ENCODE measurements at regions not wholly inside any gene's neighbourhood (a gene's known extent, or its start where the extent isn't known, plus 50 kb on each side); places are given as distances from the start of the nearest gene placed in this dataset.

DNA sequence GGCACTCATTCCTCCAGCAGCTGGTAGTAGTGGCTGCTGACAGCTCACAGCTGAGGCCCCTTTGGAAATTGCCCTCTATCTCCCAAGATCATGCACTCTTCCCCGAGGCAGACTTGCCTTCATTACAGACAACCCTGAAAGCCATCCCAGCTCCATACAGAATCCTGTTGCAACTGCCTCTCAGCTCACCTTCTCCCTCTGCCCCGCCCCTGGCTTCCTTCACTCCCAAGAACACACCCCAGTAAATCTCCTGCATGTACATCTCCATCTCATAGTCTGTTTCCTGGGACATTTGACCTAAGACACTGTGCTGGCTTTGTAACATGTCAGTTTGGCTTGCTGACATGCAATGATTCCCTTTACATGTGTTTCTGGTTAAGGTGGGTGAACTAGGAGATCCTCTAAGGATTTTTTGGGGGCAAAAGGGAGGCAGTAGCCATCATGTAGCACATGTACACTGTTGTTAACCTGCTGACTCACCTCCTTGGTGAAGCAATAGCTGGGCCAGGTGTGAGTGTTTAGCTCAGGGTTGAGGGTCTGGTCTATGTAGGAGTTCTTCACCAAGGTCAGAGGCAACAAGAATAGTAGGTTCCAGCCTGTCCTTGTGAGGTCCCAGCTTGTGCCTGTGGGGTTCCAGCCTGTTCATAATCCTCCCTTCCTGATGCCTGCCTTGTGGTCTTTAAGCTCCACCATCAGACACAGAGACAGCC is 179.6 kb downstream of the CSNK2A3 start:
- DNase-seq, result no peak
- no peak for ATAC-seq

DNA sequence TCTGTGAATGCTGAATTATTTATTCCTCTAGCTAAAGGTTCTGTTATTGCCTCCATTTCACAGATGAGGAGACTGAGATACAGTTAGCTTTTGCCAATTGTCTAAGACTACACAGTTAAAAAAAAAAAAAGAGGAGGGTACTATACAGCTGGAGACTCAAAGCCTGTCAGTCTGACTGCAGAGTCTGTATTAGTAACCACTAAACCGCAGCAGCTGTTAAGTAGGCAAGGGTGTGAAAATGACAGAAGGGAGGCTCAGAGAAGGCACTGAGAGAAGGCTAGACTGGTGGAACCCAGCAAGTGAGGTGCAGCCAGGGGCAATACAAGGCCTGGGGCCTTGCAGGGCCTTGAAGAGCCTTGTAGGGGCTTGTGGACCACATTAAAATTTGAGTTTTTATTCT is 181.2 kb downstream of the CSNK2A3 start:
- ATAC-seq (peak; percentile 72), DNase-seq (no peak)

DNA sequence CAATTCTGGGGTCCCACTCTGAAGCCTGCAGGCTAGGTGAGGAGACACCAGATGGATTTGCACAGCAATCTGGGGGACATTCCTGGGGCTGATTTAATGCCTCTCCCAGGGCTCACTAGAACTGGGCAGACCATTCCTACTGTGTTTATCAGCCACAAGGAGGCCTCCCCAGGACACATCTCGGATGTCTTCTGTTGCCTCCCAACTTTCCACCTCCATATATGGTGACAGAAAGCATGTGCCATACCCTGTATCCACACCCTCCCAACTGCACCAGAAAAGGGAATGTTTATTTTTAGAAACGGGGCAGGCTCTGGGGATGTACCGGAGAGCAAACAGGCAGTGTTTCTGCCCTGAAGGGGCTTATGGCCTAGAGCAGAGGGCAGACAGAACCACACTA is 181.8 kb downstream of the CSNK2A3 start:
- ATAC-seq (no peak), DNase-seq (no peak)

DNA sequence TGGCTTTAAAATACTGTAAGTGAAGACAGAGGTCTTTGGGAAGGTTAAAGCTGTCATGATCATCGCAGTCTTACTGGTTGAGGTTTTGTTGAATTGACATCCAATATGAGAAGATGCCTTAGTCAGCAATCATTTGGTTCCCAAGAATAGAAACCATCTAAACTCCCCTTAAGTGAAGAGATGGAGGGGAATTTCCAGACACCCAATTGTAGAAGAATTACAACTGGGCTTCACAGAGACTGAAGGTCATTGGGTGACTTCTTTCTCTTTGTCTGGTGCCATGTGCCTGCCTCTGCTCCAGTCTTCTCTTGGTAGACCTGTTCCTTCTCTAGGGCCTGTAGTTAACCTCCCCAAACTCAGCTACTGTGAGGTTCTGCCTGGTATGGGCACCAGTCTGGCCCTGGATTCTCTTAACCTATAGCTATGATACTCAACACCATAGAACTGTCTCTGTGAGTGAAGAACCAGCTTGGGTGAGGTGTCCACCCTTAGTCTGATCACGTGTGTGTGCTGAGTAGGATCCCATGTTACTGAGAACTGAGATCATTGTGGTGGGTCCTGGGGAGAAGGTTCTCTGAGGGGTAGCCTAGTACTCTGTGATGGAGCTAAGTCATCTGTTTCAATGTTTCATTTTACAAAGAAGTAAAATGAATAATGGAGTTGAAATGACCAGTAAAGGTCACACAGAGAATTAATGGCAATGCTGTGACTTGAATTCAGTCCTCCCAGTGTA is 182.5 kb downstream of the CSNK2A3 start:
- DNase-seq (no peak), ATAC-seq (peak; percentile 17)

DNA sequence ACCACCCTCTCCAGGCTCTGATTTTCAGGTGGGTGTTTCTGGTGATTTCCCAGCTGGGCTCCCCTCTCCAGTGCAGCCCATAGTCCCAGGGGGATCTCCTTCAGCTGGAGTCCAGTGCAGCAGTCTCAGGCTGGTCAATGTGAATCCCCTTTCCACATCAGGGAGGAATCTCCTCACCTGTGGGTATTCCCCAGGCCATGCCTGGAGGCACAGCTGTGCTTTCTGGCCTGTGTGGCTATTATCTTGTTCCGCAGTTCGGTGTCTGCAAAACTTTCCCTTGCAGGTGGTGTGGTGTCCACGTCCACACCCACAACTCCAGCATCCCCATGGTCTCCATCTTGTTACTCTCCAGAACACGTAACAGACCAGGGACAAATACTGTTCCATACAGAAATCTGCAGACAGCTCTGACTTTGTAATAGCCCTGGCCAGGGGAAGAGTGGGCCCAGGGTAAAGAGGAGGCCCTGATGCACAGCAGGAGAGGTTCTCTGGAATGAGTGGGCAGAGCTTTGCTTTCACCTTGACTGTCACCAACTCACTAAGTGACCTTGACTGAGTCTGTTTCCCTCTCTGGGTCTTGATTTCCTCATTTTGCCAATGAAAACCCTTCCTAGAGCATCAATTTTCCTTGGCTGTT is 183.2 kb downstream of the CSNK2A3 start:
- no peak for DNase-seq
- ATAC-seq, result peak; percentile 15

DNA sequence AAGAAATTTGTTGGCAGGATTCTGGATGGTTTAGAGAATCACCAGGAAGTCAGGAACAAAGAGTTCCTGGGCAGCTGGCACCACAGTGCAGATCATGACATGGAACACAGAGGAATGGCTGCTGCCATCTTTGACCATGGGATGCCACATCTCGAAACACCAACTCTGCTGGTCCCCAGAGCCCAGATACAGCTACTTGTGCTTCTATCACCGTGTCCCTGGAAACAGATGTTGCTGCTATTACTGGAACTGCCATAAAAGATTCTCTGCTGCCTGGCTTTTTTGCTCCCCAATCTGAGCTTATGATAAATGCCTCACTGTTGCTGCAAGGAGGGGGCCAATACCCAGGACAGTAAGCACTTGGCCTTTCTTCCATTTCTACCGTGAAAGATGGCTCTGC is 185.2 kb downstream of the CSNK2A3 start:
- DNase-seq (no peak), ATAC-seq (no peak)

DNA sequence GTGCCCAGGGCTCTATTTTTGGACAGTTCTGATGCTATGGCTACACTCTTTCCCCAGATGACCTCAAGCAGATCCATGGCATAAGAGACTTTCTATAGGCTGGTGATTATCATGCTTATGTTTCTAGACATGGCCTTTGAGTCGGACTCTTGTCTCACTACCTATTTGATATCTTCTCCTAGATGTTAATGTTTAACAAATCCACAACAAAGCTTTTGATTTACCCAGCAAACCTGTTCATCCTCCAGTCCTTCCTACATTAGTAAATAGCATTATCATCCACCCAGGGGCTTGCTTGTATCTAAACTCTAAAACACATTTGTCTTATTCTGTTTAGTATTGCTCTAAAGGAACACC is 188.7 kb downstream of the CSNK2A3 start:
- no peak for ATAC-seq
- no peak for DNase-seq

DNA sequence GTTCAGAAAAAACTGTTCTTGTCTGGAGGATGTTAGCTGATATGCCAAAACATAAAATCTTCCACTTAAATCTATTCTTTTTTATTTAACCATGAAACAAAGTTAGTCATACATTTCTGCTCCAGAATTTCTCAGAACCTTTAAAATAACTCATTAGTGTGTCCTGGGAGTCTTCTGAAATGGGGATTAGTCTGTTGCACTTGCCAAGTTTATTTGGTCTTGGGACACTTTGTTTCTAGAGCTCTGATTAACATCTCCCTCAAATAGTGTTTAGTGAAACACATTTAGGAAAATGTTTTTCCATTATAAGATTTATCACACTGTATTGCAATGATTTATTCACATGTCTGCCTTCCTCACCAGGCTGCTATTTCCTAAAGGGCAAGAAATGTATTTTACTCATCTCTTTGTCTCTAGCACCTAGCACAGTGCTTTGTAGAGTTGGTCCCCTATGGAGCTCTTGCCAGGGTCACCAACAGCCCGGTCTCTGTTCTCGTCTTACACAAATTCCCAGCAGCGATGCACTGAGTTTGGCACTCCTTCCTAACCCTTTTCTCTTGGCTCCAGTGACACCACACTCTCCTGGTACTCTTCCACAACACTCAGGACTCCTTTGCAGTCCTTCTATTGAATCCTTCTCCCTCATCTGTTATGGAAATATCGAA is 189.2 kb downstream of the CSNK2A3 start:
- no peak for DNase-seq
- ATAC-seq, result no peak

DNA sequence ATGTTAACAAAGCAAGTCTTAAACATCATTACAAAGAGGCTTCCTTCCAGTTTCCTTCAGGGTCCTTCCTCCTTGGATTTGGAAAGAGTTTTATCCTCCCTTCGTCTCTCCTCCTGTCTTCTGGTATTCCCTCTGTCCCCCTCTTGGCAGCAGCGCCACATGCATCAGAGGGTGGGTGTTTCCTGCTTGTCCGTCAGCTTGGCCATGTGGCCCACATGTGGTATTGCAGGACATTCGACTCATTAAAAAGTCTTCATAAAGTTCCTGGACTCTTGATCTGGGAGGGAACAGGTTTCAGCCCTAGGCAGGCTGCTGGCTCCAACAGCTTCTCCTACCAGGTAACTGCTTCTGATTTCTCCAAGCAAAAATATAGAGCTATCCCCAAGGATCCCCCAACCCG is 189.8 kb downstream of the CSNK2A3 start:
- DNase-seq, result no peak

DNA sequence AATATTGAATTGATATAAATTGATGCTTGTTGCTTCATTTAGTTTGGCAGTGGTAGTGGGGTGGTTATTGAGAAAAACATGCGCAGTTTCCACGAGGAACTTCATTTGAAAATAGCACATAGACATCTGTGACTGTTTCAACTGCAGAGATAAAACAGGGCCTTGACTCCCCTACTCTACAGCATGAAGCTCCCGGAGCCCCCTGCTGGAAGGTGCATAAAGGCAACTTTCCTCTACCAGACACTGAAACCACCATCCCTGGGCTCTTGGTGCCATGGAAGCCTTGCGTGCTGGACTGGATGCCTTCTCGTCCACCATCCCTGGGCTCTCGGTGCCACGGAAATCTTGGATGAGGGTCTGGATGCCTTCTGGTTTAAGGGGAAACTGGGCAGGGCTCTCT is 195.9 kb downstream of the CSNK2A3 start:
- ATAC-seq, result peak; percentile 52
- peak; percentile 39 for DNase-seq

More for the DNA sequence above, 189.8 kb downstream of the CSNK2A3 start:
- no peak for ATAC-seq

DNA sequence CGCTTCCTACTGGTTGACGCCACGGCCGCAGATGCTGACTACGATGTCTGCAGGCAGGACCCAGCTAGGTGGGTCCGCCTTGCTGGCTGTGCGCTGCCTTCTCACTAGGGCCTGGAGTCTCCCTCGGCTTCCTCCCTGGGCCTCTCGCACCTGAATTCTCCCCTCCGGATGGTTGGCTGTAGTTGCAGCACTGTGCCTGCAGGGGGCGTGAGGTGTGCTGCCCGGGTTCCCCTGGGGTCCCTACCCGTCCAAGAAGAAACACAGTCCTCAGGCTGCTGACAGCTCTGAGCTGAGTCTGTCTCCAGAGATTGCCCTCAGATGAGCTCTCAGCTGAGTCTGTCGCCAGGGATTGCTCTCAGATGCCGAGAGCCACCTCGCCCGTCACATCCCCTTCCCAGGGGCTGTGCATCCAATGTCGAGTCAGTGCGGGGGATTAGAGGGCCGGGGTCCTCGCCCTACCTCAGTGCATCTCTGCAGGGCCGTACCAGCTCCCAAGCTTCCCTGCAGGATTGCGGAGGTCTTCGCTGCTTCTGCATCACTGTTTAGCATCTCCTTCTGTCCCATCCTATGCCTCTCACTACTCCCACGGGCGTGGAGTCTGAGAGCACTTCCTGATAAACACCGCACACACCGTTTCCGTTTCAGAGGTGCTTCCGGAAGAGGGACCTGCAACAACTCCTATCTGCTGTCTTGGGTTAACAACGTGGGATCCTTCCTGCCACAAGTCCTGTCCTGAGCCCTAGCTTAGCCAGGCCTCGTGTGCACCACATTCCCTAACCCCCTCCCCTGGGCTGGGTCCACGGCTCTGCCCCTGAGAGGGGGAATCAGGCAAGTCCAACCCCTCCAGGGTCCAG is 196.9 kb downstream of the CSNK2A3 start:
- DNase-seq (peak; percentile 55), ATAC-seq (peak; percentile 48)

DNA sequence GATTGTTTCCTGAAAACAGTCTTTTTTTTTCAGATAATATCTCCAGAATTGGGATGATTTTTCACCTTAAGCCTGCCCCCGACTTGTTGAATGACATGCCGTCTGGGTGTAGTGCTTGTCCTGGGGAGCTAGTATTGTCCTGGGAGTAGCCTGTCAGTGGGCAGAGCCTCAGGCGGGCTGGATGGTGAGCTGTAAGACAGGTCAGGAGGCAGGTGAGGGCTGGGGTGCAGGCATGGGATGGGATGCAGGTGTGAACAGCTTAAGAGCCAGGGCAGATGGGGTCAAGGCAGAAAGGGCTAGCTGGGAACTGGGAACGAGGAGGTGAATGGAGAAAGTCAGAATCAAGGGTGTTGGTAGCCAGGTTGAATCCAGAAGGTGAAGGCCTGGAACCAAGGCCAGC is 200.2 kb downstream of the CSNK2A3 start:
- DNase-seq, result no peak
- no peak for ATAC-seq

DNA sequence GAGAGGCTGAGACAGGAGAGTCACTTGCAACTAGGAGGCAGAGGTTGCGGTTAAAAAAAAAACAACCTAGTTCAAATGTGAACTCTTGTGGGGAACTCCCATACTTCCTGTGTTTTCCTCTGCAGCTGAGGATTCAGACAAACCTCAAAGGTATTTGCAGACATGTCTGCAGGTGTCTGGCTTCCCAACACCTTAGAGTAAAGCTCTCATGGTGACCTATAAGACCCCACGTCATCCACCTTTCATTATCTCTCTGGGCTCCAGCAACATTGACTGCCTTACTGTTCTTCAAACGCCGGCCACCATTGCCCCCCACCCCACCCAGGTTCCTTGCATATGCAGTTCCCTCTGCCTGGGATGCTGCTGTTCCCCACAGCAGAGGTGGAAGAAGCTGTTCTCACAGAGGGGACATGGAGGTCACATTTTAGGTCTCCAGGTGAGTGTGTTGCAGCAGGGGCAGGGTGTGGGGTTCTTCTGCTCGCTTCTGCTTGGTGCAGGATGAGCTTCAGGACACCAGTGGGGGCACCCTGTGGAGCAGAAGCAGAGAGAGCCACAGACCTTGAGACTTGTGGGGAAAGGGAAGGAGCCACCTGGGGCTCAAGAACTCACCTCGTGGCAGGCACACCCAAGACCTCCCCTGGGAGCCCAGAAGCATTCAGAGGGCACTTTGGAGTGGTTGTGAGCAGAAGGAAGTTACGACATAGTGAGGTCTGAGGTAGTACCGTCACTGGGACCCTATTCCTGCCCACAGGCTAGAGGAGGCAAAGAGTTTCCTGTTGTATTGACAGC is 203.2 kb downstream of the CSNK2A3 start:
- ATAC-seq, result peak; percentile 38
- no peak for DNase-seq

DNA sequence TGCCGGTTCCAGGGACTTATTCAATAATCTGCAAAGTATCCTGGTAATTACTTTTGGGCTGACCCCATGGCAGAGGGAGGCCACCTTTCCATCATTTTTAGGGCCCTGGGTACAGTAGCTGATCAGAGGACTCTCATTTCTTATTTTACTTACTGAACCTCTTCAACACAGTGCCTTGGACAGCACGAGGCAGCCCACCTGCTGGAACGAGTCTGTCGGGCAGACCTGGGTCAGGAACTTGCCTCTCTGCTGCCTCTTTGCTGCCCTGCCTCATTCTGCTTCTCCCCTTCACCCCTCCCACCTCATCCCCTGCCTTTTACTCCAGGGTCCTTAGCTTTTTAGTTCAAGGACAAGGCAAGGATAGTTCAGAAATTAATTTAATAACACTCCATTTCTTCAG is 204.5 kb downstream of the CSNK2A3 start:
- DNase-seq (no peak), ATAC-seq (no peak)

DNA sequence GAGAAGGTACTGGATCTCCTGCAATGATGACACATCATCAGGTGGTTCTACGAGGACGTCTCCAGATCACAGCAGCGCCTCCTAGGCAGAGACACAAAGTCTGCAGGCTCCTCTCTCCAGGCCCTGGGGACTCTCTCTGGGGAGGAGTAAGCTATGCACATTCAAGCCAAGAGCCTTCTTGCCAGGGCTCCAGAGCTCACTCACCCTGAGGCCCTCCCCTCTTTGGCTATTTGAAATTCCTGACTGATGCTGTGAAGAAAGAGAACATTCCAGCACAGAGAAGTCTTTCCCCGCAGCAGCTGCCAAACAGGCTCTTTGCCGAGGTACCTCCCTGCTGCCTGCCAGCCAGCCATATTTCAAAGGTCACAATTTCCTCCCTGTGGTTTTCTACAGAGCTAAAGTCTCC is 204.9 kb downstream of the CSNK2A3 start:
- peak; percentile 55 for ATAC-seq
- DNase-seq, result no peak

DNA sequence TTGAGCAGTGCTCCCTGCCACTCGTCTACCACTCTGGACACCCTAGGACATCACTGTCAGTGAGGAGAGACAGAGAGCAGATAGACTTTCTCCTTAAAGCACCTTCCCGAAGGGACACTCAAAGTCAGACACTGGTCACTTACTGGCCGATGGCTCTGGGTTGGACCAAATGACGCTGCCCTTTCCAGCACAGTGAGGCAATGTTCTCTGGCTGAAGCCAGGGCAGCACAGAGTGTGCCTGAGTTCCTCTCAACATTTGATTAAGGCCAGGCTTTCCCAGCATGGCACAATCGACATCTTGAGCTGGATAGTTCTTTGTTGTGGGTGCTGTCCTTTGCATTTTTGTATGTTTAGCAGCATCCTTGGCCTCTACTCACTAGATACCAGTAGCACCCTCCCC is 206.2 kb downstream of the CSNK2A3 start:
- DNase-seq (no peak), ATAC-seq (no peak)

DNA sequence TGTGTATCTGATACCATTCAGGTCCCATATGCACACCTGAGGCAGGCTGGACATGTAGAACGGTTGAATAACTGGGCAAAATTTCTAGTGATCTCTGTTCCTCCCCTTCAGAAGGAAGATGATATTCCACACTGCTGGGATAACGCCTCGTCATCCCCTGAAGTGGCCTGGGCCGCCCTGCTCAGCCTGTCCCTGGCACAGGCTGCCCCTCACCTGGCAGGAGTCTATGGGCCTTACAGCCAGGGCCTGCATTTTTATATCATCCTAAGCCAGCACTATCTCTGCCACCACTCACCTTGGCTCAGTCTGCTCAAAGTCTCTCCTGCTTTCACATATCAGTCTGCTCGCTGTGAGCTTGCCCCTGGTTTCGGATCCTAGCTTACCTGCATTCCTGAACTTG is 209.2 kb downstream of the CSNK2A3 start:
- ATAC-seq, result no peak
- DNase-seq, result no peak

DNA sequence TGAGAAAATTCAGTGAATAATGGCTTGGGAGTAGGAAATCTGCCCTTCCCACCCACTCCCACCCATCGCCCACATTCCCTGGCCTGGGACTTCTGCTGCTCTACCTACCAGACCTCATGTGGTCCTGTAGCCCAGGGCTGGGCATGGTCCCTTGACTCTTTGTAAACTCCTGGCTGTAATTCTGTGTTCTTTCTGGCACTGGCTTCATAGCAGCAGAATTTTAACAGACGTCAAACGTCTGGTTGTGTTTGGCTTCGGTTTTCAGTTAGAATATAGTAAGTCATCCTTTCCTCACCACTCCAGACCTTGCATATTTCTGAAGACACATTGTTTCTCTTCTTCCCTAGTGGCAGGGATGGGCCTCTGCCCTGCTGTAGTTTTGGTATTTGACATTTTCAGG is 210.6 kb downstream of the CSNK2A3 start:
- ATAC-seq, result no peak
- DNase-seq, result no peak

DNA sequence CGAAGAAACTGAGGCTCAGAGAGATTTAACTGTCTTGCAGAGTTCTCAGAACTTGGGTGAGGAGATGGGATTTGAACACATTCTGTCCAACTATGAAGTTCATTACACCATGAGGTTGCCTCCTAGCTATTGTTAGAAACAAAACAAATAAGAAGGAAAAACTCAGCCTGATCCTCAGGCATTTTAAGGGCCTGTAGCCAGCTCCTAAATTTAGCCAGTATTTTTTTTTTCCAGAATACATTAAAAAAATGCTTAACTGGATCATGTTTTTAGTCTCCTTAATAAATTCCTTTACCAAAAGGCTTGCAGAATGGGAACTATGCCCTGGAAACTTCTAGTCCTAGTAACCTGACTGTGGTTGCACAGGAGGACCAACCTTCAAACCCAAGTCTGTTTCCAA is 212.0 kb downstream of the CSNK2A3 start:
- no peak for ATAC-seq
- no peak for DNase-seq

DNA sequence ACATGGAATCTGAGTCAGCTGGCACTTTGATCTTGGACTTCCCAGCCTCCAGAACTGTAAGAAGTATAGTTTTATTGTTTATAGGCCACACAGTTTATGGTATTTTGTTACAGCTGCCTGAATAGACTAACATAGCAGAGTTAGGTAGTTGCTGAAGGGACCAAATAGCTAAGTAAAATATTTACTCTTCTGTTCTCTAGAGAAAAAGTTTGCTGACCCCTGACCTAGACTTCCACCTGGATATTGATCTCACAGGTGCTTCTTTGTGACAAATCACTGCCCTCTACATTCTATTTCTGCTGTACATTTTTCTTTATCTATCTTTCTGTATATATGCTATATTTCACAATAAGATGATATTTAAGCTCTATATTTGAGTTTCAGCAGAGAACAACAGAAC is 212.5 kb downstream of the CSNK2A3 start:
- DNase-seq, result no peak
- ATAC-seq, result no peak

DNA sequence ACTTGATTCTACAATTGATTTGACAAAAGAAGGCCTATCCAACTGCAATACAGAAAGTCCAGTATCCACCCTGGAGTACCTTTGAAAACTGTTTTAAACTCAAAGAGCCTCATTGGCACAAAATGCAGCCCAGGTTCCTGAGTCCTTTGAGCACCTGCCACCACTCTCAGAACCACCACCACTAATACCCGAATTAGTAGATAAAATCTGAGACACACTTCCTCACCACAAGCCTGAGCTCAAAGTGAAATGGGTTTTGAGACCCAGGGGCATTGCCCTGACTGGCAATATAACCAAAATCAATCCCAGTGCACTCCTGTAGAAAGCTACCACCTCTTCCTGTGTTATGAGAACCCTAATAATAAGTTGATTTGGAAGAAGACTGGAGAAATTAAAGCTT is 215.7 kb downstream of the CSNK2A3 start:
- ATAC-seq (no peak), DNase-seq (no peak)

All from stimulated activated naive CD8-positive, alpha-beta T cell treated with anti-CD3 and anti-CD28 coated beads, Interleukin-15, Interleukin-2, amounts not matched to agents 100 U/mL and 50 U/mL, for 24 hours (primary cell).